Medulla oblongata (tissue), 1 donor: ENCODE measurements at regions not wholly inside any gene's neighbourhood (a gene's known extent, or its start where the extent isn't known, plus 50 kb on each side); places are given as distances from the start of the nearest gene placed in this dataset.

Experiments
- DNase-seq: peaks from one replicate; pipeline ENCODE4 v3.0.0-alpha.2; 2015; ENCODE audit errors: extremely low spot score

GRCh38 chr6:138607478-138608433 is 108.5 kb upstream of the NHSL1 start:
- no peak for DNase-seq

GRCh38 chr6:138608896-138609295 is 109.6 kb upstream of the NHSL1 start:
- DNase-seq, result no peak

GRCh38 chr6:138609801-138610430 is 110.6 kb upstream of the NHSL1 start:
- DNase-seq, result no peak

GRCh38 chr6:138610816-138611215 is 111.5 kb upstream of the NHSL1 start:
- DNase-seq, result no peak

GRCh38 chr6:138614151-138614550 is 114.9 kb upstream of the NHSL1 start:
- DNase-seq, result no peak

GRCh38 chr6:138618168-138618567 is 118.9 kb upstream of the NHSL1 start:
- no peak for DNase-seq

- no peak for DNase-seq
Observed at GRCh38 chr6:138620630-138621029, 121.3 kb upstream of the NHSL1 start.

- DNase-seq, result no peak
Observed at GRCh38 chr6:138622967-138623366, 123.7 kb upstream of the NHSL1 start.

- DNase-seq, result no peak
Observed at GRCh38 chr6:138631566-138631965, 132.3 kb upstream of the NHSL1 start.

GRCh38 chr6:138637822-138638221 is 135.7 kb upstream of the CCDC28A start:
- no peak for DNase-seq

- peak; percentile 57 for DNase-seq
Observed at GRCh38 chr6:138638604-138639003, 135.0 kb upstream of the CCDC28A start.

GRCh38 chr6:138640028-138640427 is 133.5 kb upstream of the CCDC28A start:
- no peak for DNase-seq

GRCh38 chr6:138643210-138643609 is 130.4 kb upstream of the CCDC28A start:
- DNase-seq, result no peak

GRCh38 chr6:138645976-138646640 is 127.5 kb upstream of the CCDC28A start:
- no peak for DNase-seq

- DNase-seq, result peak; percentile 30
Observed at GRCh38 chr6:138647006-138647405, 126.6 kb upstream of the CCDC28A start.

GRCh38 chr6:138648127-138648526 is 125.4 kb upstream of the CCDC28A start:
- no peak for DNase-seq

- no peak for DNase-seq
Observed at GRCh38 chr6:138651491-138651890, 122.1 kb upstream of the CCDC28A start.

- DNase-seq, result no peak
Observed at GRCh38 chr6:138652824-138653223, 120.7 kb upstream of the CCDC28A start.

- DNase-seq, result no peak
Observed at GRCh38 chr6:138653435-138653834, 120.1 kb upstream of the CCDC28A start.

- no peak for DNase-seq
Observed at GRCh38 chr6:138654715-138655634, 118.6 kb upstream of the CCDC28A start.

- peak; percentile 74 for DNase-seq
Observed at GRCh38 chr6:138655828-138656227, 117.7 kb upstream of the CCDC28A start.
